AG09309 (cell line): ENCODE measurements at regions not wholly inside any gene's neighbourhood (a gene's known extent, or its start where the extent isn't known, plus 50 kb on each side); places are given as distances from the start of the nearest gene placed in this dataset.

Experiments used
- DNase-seq: peaks from one replicate; pipeline ENCODE4 v3.0.0-alpha.2; 2010; ENCODE audit warnings: low read depth
- H3K4me3 ChIP-seq: 2 replicates; pipeline ENCODE4 v1.5.1; 2011; ENCODE audit warnings: mild to moderate bottlenecking, low read depth, low read length, moderate library complexity; ENCODE audit not compliant: control insufficient read depth
- TF ChIP-seq, protein P1 (sequence below): IDR thresholded peaks from 2 replicates; pipeline ENCODE4 v1.5.1; 2011; ENCODE audit warnings: mild to moderate bottlenecking, low read depth, low read length, inconsistent platforms; ENCODE audit not compliant: insufficient read depth, control insufficient read depth; ENCODE audit errors: missing control alignments

DNA sequence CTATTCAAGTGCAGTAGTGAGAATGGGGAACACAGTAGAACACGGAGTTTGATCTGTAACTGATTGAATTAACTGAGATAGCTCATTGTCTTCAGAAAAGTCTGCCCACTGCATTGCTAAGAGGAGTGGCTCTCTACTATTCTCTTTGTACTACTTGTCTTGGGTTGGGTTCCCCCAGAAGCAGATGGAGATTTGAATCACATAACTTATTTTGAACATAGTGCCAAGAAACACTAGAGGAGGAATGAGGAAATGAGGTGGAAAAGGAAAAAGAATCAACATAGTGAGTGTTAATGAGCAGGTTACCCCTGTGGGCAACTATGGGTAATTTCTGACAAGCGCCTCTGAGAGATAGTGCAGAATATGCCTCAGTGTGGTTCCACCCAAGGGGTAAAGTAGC lies 362.7 kb downstream of the STIM2 start:
- no peak for DNase-seq
- TF ChIP-seq, protein P1, sequence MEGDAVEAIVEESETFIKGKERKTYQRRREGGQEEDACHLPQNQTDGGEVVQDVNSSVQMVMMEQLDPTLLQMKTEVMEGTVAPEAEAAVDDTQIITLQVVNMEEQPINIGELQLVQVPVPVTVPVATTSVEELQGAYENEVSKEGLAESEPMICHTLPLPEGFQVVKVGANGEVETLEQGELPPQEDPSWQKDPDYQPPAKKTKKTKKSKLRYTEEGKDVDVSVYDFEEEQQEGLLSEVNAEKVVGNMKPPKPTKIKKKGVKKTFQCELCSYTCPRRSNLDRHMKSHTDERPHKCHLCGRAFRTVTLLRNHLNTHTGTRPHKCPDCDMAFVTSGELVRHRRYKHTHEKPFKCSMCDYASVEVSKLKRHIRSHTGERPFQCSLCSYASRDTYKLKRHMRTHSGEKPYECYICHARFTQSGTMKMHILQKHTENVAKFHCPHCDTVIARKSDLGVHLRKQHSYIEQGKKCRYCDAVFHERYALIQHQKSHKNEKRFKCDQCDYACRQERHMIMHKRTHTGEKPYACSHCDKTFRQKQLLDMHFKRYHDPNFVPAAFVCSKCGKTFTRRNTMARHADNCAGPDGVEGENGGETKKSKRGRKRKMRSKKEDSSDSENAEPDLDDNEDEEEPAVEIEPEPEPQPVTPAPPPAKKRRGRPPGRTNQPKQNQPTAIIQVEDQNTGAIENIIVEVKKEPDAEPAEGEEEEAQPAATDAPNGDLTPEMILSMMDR = no peak
- no peak overlapping the region for H3K4me3 ChIP-seq

DNA sequence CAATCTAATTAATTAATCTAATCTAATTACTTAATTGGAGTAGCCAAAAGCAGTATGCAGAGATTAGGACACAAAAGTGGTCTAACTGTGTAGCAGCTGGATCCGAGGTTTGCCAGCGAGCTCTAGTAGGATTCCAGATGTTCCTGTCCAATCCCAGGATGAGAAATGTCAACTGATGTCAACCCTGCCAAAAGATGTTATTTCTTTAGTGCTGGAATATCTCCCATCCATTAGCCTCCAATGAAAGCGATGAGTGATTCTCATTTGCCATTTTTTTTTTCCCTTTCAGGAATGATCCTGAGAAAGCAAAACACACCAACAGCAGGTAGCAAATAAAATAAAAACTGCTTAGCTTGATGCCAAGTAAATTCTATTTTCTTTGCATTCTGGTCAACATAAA lies 372.9 kb downstream of the STIM2 start:
- TF ChIP-seq, protein P1 = no peak
- H3K4me3 ChIP-seq = no peak overlapping the region
- no peak for DNase-seq

DNA sequence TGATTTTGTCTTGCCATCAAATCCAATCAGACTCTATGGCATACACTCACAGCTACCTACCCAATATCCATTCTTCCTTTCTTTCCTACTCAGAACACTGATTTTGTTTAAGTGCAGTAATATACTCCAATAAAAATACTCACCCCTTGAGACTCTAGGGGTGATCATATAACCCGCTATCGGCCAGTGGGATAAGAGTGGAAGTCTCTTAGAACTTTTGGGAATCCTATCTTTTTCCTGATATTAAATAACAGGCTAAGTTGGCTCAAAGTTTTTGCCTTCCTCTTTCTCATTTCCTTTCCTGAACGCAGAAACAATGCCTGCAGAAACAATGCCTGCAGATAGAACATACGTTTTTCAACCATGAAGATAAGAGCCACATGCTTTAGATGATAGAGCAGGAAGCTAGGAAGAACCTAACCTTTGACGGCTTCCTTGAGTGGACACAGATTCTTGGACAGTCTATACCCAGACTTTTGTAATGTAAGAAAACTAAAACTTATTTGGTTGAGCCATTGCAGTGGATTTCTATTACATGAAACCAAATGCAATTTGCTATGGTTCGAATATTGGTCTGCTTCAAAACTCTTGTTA lies 373.8 kb downstream of the STIM2 start:
- H3K4me3 ChIP-seq = no peak overlapping the region
- TF ChIP-seq, protein P1 = no peak
- no peak for DNase-seq

DNA sequence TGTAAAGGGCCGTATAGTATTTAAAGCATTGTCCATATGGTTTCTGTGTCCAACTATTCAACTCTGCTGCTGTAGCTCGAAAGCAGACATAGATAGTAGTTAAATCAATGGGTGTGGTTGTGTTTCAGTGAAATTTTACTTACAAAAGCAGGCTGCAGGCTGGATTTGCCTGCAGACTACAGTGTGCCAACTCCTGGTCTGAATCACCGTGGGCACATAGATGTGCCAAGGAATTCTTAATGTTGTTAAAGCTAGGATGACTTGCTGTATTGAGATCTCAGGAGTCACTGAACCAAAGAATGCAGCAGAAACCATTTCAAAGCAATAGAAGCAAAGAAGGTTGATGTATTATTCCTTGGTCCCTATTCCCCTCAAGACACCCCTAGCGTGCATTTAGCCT lies 379.0 kb downstream of the STIM2 start:
- no peak overlapping the region for H3K4me3 ChIP-seq
- TF ChIP-seq, protein P1 = no peak
- peak; percentile 52 for DNase-seq

DNA sequence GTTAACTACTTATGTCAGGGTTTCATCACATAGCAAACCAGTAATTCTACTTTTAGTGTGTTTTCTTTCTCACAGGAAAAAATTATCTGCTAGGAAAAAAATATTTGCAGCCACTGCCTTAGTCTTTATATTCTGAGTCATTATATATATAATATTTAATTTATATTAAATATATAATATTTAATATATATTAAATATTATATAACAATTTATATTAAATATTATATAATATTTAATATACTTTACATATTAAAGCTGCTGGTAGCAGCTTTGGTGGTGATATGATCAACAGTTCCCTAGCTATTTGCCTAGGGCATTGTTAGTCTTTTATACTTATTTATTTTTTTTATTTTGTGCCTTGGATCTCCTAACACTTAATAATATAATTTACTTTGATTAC lies 381.6 kb downstream of the STIM2 start:
- TF ChIP-seq, protein P1 = no peak
- no peak for DNase-seq
- no peak overlapping the region for H3K4me3 ChIP-seq

DNA sequence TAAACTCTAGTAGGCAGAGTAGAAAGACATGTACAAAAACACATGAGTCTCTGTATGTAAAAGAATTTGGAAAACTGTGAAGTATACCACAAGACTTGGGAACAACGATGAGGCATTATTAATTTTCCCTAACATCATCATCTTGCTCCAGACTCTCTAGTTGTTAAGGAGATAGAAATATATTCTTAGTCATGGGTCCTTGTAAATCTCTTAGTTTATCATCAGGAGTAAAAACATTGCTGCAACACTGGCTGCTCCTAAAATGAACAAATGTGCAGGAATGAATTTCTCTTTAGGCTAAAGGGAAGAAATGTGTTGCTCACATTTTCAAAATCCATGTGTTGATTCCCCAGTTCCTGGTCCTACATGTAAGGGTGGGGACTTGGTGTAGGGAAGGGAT lies 384.6 kb downstream of the STIM2 start:
- TF ChIP-seq, protein P1 = no peak
- DNase-seq = no peak
- H3K4me3 ChIP-seq = no peak overlapping the region

DNA sequence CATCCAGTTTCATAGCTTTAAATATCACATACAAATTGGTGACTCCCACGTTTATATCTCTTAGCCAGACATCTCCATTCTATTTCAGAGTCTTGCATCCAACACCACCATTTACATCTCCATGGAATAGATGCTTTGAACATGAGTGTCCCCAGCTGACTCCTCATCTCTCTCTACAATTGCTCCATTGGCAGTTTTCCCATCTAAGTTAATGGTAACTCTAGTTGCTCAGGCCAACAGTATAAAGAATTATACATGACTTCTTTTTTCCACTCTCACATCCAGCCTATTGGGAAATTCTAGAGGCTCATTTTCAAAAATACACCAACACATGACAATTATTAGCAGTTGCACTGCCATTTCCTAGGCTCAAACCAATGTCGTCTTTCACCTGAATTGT lies 388.2 kb downstream of the STIM2 start:
- DNase-seq = peak; percentile 86
- H3K4me3 ChIP-seq = no peak overlapping the region
- TF ChIP-seq, protein P1 = no peak
